ENCODE measurements at regions not wholly inside any gene's neighbourhood (a gene's known extent, or its start where the extent isn't known, plus 50 kb on each side); places are given as distances from the start of the nearest gene placed in this dataset.
"Not testable (repeated sequence)": the region's sequence is repeated elsewhere in the genome, so short reads cannot be mapped to it uniquely, and the experiment has no call there.

DNA sequence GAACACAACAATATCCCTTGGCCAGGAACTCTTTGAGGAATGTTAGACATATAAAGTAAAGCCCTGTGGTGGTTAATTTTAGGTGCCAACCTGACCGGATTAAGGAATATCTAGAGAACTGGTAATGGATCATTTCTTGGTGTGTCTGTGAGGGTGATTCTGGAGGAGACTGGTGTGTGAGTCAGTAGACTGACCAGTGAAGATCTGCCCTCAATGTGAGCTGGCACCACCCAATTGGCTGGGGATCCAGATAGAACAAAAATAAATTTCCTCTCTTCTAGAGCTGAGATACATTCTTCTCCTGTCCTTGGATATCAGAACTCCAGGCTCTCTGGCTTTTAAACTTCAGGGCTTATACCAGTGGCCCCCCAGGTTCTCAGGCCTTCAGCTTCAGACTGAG lies 56.2 kb upstream of the TNPO1 start:
- ChIA-PET CTCF (no interaction called here), POLR2A (no interaction called here)

DNA sequence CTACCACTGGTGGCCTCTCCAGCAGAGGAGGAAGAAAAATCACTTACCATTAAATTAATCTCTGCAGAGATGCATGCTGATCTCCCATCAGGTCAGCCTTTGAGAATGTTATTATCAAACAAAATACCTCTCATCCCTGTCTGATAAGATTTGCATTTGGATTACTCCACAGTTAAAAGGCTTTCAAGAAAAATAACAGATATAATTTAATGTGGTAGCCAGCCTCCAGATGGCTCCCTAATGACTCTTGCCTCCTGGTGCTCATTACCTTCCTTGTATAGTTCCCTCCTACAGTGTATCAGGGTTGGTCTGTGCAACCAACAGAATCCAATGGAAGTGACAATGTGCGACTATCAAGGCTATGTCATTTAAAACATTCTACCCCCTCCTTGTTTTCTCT lies 63.6 kb upstream of the TNPO1 start:
- ChIA-PET CTCF (no interaction called here), POLR2A (no interaction called here)

DNA sequence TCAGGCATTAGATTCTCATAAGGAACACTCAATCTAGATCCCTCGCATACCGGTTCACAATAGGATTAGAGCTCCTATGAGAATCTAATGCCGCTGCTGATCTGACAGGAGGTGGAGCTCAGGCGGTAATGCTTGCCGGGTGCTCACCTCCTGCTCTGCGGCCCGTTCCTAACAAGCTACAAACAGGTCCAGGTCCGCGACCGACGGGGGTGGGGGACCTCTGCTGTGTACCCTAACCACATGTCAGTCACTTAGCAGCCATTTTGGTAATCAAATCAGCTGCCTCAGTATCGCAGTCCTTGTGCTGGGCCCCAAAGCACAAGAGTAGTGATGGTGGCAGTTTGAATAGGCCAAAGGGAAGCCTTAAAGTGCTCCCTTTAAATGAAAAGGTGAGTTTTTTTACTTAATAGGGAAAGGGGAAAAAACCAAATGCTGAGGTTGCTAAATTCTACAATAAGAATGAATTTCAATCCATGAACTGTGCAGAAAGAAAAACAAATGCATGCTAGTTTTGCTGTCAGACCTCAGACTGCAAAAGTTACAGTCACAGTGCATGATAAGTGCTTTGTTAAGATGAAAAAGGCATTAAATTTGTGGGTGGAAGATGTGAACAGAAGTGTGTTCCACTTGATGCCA lies 67.0 kb upstream of the TNPO1 start:
- ChIA-PET CTCF (no interaction called here), POLR2A (no interaction called here)

DNA sequence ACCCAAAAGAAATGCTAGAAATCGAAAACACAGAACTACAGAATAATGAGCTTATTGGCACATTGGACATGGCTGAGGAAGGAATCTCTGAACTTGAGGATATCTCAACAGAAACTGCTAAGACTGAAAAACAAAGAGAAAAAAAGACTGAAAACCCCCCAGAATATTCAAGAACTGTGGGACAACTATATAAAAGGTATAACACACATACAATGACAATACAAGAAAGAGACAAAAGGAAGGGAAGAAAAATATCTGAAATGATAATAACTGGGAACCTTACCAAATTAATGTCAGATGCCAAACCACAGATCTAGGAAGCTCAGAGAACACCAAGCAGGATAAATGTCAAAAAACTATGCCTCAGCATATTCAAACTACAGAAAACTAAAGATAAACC lies 68.6 kb upstream of the TNPO1 start:
- ChIA-PET POLR2A (no interaction called here), CTCF (no interaction called here)

DNA sequence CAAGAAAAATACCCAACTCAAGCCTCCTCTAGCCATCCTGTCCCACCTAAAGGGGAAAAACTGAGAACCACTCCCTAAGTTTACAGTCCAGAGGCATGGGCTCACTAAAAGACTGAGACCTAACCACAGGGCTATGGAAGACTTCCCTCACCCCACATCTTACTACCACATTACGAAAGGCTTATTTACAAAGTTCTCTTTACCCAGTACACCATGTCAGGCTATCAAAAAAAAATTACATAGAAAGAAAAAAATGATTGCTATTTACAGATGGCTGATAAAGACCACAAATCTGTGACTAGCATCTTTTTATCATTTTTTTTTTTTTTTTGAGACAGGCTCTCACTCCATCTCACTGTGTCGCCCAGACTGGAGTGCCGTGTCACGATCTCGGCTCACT lies 69.7 kb upstream of the TNPO1 start:
- CTCF ChIA-PET = no interaction called here
- POLR2A ChIA-PET = no interaction called here

DNA sequence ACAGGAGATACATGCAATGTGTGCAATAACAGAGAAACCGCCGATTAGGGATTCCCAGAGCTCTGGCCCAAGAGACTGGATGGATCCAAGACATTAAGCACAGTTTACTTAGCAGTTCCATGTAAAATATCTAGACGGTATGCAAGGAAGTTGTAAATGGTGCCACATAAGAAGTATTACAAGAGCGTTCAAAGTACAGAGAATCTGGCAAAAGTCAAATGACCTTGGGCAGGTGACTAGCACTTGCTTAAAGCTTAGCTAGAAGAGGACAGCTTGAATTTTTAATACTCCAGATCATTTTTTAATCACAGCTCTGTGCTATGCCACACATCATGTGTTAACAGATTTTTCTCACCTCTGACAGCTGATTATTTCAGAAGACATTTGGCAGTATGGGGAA lies 72.3 kb upstream of the TNPO1 start:
- ChIA-PET CTCF (no interaction called here), POLR2A (no interaction called here)

DNA sequence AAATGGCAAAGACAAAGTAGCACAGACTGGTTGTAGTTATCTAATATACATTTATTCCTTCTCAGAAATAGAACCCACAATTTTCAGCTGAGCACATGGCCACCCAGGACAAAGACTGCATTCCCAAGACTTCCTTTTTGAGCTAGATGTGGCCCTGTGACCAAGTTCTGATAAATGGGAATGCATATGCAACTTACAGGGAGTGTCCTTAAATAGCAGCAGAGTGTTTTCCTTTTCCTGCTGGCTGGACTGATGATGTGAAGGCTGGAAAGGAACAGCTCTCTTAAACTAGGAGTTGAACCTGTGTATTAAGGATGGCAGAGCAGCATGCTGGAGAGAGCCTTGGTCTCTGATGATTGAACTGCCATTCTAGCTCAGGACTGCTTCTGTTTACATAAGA lies 74.7 kb upstream of the TNPO1 start:
- ChIA-PET POLR2A (no interaction called here), CTCF (no interaction called here)

DNA sequence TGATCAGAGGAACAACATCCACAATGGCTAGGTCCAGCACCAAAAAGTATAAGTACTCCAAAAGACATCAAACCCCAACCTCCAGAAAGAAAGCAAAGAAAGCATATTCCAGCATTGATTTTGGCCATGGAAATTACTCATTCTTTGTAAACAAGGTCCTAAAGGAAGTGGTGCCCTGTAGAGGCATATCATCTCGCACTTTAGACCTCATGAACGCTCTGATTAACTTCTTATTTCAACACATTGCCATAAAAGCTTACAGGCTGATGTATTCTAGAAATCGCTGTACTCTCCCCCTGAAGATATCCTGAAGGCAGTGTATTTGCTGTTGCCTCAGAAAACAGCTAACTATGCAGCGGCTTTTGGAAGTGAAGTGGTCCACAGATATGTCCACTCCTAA lies 82.7 kb upstream of the TNPO1 start:
- ChIA-PET CTCF (no interaction called here), POLR2A (no interaction called here)

DNA sequence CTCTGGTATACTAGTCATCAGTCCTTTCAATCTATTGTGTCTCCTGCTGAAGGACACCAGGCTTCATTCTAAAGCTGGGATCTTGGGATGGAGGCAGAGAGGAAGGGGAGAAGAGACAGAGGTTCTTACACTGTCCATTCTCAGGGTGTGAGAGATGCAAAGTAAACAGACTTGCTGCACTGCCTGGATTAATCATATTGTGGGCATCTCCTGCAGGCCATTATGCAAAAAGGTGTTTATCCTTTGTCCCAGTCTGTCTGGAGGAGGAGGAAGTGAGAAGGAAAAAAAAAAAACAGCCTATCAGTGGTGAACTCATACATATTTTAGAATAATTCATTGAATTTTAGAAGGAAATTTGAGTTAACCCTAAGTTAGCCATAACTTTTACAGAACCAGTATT lies 92.9 kb upstream of the TNPO1 start:
- CTCF ChIA-PET = no interaction called here
- POLR2A ChIA-PET = no interaction called here

DNA sequence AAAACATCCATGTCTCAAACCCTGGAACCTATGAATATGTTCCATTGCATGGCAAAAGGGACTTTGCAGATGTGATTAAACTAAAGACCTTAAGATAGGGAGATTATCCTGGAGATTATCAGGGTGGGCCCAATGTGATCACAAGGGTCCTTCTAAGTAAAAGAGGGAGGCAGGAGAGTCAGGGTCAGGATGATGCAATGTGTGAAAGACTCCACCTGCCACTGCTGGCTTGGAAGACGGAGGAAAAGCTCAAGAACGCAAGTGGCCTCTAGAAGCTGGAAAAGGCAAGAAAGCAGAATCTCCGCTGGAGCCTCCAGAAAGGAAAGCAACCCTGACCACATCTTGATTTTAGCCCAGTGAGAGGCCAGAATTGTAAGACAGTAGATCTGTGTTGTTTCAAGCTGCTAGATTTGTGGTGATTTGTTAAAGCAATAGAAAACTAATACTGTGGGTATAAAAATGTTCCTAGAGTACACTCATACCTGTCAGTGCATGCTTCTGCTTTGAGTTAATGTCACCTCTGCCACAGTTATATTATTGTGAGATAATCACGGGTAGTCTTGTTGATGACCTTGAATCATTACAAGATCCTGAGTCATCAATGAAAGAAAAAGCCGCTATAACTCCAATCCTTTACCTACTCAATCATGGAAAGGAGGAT lies 93.5 kb upstream of the TNPO1 start:
- ChIA-PET POLR2A (no interaction called here), CTCF (no interaction called here)

DNA sequence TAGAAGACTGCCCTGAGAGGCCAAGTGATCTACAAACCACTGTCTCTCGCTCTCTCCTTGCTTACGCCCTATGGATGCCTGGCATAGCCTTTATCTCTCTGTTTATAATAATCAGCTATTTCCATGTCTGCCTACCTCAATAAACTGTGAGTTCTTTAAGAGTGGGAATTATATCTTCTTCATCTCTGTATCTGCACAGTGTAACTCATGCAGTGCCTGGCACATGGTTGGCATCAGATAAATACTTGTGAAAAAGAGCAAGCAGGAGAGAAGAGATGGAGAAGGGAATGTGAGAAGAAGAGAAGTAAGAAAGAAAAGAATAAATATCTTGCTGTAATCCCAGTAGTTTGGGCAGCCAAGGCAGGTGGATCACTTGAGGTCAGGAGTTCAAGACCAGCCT lies 94.6 kb upstream of the TNPO1 start:
- CTCF ChIA-PET = no interaction called here

DNA sequence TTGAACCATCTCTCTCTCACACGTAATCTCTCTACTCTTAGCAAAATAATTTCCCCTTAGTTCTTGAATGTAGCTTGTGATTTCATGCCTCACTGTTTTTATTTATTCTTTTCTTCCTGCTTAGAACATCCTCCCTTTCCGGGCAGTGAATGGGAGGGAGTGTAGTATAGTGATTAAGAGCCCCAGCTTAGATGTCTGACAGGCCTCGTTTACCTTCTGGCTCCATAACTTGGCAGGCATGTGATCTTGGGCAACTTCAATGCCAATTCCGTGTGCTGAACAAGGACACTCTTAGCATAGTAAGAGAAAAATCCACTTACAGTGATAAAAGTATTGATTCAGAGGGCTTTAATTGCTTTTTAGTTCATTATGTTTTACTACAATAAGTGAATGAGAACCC lies 96.3 kb upstream of the TNPO1 start:
- POLR2A ChIA-PET = no interaction called here
- CTCF ChIA-PET = no interaction called here

More for the DNA sequence above, 94.6 kb upstream of the TNPO1 start:
- POLR2A ChIA-PET = no interaction called here

DNA sequence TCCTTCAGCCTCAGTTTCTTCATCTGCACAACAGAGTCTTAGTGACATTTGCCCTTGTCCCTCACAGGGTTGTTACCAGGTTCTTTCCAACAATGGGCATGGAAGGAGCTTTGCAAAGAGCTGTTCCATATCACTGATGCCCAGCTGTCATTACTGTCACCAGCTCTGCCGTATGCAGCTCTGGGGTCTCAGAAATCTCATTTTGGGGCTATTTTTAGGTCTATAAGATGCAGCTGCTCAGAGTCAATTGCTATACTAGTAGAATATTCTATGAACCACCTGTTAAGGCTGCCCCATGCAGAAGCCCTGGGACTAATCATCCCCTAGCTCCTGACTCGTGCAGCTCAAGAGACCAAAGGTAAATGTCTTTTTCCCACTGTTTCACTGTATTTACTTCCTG lies 105.1 kb upstream of the TNPO1 start:
- ChIA-PET CTCF (no interaction called here), POLR2A (no interaction called here)

DNA sequence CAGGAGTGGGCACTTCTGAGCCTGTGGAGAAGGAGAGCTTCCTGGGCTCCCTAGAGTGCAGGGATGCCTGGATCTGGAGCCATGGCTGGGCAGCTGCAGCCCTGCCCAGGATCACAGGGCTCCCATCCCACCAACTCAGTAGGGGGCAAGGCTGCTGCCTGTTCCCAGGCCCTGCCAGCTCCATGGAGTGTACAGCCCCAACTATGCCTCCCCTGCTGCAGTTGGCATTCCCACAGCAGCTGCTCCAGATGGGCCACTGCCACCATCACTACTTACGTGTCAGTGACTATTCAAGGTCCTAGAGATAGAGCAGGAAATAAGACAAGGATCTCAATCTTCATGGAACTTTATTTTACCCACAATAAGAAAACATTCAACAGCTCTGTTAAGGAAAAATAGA lies 107.1 kb upstream of the TNPO1 start:
- ChIA-PET CTCF (no interaction called here), POLR2A (no interaction called here)

DNA sequence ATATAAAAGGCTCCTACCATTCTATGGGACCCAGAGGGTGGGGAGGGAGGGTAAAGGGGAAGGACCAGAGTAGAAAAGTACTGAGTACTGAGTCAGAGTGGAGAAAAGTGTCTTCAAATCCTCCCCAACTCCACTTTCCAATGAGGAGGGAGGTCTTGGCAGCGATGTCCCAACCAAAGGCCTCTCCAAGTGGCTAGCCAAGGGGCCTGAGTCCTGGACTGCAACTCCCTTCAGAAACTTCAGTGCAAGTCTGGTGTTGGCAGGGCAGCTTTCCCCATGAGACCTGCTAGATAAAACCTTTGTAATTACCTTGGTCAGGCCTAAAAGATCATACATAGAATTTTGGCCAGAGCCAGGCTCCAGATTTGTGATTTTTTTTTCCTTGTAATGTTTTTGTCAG lies 111.3 kb upstream of the TNPO1 start:
- POLR2A ChIA-PET = no interaction called here
- CTCF ChIA-PET = no interaction called here

DNA sequence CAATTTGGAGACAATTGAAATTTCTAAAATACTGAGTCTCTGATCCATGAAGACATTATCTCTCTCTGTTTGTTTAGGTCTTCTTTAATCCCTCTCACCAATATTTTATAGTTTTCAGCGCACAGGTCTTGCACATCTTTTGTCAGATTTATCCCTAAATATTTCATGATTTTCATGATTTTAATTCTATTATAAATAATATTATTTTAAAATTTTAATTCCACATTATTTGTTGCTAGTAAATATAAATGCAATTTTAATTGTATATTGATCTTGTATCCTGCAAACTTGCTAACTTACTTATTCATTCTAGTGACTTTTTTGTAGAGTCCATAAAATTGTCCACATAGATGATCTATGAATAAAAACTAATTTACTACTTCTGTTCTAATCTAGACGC lies 112.6 kb upstream of the TNPO1 start:
- POLR2A ChIA-PET = no interaction called here
- CTCF ChIA-PET = no interaction called here

DNA sequence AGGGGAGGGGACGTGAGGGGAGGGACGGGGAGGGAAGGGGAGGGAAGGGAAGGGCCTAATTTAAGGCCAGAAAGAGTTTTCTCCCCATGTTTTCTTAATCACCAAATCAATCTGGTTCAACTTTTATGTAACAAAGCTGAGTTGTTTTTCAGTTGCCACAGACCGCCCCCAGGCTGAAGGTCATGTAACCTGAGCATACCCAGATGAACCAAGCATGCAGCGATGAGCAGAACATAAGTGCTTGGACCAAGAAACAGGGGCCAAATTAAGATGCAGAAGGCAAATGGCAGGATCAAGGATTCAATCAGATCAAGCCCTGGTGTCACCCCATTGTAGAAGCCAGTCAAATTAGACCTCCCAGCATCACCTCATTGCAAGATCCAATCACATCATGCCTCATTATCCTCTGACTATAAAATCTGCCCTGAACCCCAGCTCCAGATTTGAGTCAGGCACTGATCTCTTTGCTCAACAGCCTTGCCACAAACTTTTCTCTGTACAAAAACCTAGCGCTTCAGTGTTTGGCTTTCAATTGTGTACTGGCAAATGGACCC lies 113.5 kb upstream of the TNPO1 start:
- ChIA-PET CTCF (no interaction called here), POLR2A (no interaction called here)

DNA sequence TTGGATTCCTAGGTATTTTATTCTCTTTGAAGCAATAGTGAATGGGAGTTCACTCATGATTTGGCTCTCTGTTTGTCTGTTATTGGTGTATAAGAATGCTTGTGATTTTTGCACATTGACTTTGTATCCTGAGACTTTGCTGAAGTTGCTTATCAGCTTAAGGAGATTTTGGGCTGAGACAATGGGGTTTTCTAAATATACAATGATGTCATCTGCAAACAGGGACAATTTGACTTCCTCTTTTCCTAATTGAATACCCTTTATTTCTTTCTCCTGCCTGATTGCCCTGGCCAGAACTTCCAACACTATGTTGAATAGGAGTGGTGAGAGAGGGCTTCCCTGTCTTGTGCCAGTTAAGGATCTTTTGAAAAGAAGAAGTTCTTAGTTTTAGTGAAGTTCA lies 114.4 kb upstream of the TNPO1 start:
- POLR2A ChIA-PET, CTCF ChIA-PET: not testable (repeated sequence)

DNA sequence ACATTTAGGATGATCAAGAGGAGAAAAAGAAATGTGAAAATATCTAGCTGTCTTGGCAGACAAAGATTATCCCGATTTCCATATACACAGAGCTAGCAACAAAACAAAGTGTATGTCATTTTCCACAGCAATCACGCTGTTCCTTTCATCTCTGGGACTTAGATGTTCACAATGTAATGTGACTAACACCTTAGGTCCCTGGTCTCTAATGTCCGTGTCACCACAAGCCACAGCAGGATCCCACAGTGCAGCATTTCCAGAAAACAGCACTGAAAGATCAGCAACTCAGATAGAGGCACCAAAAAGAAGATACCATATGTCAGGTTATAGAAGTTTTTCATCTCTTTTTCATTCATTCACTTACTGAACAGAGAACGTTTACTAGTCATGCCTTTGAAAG lies 118.0 kb upstream of the TNPO1 start:
- CTCF ChIA-PET = no interaction called here
- POLR2A ChIA-PET = no interaction called here

DNA sequence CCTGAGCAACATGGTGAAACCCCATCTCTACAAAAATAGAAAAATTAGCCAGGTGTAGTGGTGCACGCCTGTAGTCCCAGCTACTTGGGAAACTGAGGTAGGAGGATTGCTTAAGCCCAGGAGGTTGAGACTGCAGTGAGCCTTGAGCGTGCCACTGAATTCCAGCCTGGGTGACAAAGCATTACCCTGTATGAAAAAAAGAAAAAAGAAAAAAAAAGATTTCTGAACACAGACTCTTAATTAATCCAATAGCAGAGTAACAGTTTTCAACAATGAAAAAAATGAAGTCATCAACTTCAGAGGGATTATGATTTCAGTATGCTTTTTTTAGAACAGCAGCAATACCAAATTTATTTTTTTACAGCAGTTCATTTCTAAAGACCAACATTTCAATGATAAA lies 118.8 kb upstream of the TNPO1 start:
- ChIA-PET POLR2A (no interaction called here), CTCF (no interaction called here)

DNA sequence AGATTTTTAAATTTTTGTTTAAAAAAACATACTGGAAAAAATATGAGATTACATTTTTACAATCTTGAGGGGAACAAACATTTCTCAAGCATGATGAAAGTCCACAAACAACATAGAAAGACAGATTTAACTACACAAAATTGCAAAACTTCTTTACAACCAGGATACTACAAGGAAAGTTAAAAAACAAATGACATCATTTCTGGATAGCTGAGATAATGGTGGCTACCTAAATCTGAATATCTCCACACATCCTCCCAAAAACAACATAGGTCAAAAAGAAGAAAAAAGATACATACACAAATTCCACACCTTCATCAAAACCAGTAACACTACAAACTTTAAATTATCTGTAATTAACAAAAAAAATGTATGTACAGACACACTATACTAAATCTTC lies 120.8 kb upstream of the TNPO1 start:
- CTCF ChIA-PET = no interaction called here
- POLR2A ChIA-PET = no interaction called here

DNA sequence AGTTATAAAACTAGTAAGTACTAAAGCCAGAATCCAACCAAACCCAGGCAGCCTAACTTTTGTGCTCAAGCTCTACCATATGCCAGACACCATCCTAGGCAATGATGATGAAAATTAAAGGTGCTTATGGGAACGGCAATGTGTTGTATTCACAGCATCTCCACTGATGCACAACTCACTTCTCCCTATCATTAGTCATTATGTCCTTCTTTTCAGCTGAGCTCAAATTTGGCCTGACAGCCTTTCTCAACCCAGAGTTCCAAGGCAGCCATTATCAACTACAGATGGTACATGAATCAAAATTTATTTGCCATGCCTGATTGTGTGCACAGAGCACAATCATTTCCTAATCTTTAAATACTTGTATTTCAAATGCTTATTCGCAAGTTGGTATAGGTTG lies 121.6 kb upstream of the TNPO1 start:
- ChIA-PET CTCF (no interaction called here), POLR2A (no interaction called here)
